RWPE2 (cell line): ENCODE measurements at regions not wholly inside any gene's neighbourhood (a gene's known extent, or its start where the extent isn't known, plus 50 kb on each side); places are given as distances from the start of the nearest gene placed in this dataset.

Source experiments
- ATAC-seq: fragments of 200-7000 bp; cut with Tn5 transposase; 3 replicates; pipeline ENCODE4 v1.9.1; 2021; ENCODE audit warnings: low read depth
- DNase-seq: peaks from one replicate; pipeline ENCODE4 v3.0.0-alpha.2; 2020; ENCODE audit warnings: low spot score
- H3K27ac ChIP-seq: fragments of 450-650 bp; 2 replicates; pipeline ENCODE4 v1.5.1; 2017; ENCODE audit warnings: mild to moderate bottlenecking; ENCODE audit not compliant: poor library complexity, severe bottlenecking
- H3K27me3 ChIP-seq: fragments of 250-450 bp; sonication (Bioruptor Pico); 2 replicates; pipeline ENCODE4 v1.5.1; 2021; ENCODE audit warnings: mild to moderate bottlenecking, moderate library complexity; ENCODE audit not compliant: insufficient read depth, poor library complexity, severe bottlenecking
- H3K36me3 ChIP-seq: fragments of 250-450 bp; sonication (Bioruptor Pico); 2 replicates; pipeline ENCODE4 v1.5.1; 2020; ENCODE audit warnings: low read depth, mild to moderate bottlenecking, moderate library complexity
- H3K4me1 ChIP-seq: fragments of 250-450 bp; sonication (Bioruptor Pico); 2 replicates; pipeline ENCODE4 v1.5.1; 2021; ENCODE audit warnings: mild to moderate bottlenecking, moderate library complexity; ENCODE audit not compliant: insufficient read depth, poor library complexity, severe bottlenecking
- H3K4me3 ChIP-seq: fragments of 250-450 bp; sonication (Bioruptor Pico); 2 replicates; pipeline ENCODE4 v1.5.1; 2021; ENCODE audit warnings: mild to moderate bottlenecking, moderate library complexity; ENCODE audit not compliant: severe bottlenecking
- H3K9me3 ChIP-seq: fragments of 250-450 bp; sonication (Bioruptor Pico); 2 replicates; pipeline ENCODE4 v1.5.1; 2021; ENCODE audit warnings: mild to moderate bottlenecking, moderate library complexity; ENCODE audit not compliant: severe bottlenecking
- TF ChIP-seq, protein P1 (sequence below): fragments of 450-650 bp; IDR thresholded peaks from one replicate; pipeline ENCODE4 v1.5.1; 2017; ENCODE audit warnings: mild to moderate bottlenecking, moderate library complexity; ENCODE audit not compliant: poor library complexity, severe bottlenecking

DNA sequence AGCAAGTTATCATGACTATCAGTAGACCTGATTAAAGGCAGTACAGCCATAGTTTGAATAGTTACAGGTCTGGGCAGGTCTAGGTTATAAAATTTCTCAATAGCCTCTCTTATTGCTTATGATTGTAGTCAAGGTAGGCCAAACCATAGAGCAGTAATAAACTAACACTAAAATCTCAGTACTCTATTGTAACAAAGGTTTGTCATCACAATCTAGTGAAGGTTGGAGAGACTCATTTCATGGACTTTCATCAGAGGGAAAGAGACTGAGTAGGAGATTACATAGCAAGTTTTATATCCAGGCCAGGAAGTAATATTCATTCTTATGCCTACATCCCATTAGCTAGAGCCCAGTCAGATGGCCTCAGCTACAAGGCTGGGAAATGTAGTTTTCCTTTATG is 141.0 kb downstream of the ASB9 start:
- Histone ChIP-seq H3K4me3 (no peak overlapping the region), H3K27ac (no peak overlapping the region), H3K36me3 (no peaks in the 10 kb centered on the region), H3K27me3 (no peaks in the 10 kb centered on the region), H3K9me3 (no peaks in the 10 kb centered on the region), H3K4me1 (no peaks in the 10 kb centered on the region)
- TF ChIP-seq, protein P1, sequence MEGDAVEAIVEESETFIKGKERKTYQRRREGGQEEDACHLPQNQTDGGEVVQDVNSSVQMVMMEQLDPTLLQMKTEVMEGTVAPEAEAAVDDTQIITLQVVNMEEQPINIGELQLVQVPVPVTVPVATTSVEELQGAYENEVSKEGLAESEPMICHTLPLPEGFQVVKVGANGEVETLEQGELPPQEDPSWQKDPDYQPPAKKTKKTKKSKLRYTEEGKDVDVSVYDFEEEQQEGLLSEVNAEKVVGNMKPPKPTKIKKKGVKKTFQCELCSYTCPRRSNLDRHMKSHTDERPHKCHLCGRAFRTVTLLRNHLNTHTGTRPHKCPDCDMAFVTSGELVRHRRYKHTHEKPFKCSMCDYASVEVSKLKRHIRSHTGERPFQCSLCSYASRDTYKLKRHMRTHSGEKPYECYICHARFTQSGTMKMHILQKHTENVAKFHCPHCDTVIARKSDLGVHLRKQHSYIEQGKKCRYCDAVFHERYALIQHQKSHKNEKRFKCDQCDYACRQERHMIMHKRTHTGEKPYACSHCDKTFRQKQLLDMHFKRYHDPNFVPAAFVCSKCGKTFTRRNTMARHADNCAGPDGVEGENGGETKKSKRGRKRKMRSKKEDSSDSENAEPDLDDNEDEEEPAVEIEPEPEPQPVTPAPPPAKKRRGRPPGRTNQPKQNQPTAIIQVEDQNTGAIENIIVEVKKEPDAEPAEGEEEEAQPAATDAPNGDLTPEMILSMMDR = no peak
- DNase-seq (no peak), ATAC-seq (no peak)

DNA sequence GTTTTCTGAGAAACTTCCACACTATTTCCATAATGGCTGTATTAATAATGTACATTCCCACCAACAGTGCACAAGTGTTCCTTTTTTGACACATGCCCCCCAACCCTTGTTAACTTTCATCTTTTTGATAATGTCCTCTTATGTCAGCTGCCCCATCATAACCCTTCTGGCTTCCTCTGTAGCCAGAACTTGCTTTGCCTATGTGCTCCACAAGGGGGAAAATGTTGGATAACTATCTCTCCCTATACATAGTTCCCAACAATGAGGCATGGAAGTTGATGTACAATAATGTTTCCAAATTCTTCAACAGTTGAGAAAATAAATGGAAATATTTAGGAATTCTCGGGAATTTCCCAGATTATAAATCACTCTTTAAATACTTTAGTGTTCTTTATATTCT is 142.9 kb downstream of the ASB9 start:
- no peak overlapping the region for H3K4me3 ChIP-seq
- no peaks in the 10 kb centered on the region for H3K27me3 ChIP-seq
- TF ChIP-seq, protein P1 = no peak
- ATAC-seq = no peak
- no peak overlapping the region for H3K27ac ChIP-seq
- no peaks in the 10 kb centered on the region for H3K36me3 ChIP-seq
- DNase-seq = no peak
- no peaks in the 10 kb centered on the region for H3K4me1 ChIP-seq
- H3K9me3 ChIP-seq = no peaks in the 10 kb centered on the region

DNA sequence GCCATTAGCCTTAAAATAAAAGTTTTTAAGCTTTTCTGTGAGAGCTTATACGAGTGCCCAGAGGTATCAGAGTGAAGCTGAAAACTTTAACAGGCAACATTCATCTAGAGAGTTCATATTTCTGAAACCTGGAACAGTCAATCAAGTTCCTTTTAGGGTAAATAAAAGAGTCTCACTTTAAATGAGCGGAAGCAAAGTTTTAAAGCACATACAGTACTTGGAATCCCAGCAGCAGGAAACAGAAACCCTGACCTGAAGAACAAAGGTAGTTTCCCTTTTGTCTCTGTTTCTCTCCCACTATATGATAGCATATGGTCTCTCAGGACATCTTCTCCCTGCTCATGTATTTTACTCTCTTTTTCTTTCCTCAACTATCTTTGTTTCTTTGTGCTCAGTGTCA is 153.0 kb downstream of the ASB9 start:
- TF ChIP-seq, protein P1 = no peak
- ATAC-seq (no peak), DNase-seq (no peak)
- Histone ChIP-seq H3K27me3 (no peaks in the 10 kb centered on the region), H3K4me3 (no peak overlapping the region), H3K4me1 (no peaks in the 10 kb centered on the region), H3K27ac (no peak overlapping the region), H3K36me3 (no peaks in the 10 kb centered on the region), H3K9me3 (no peaks in the 10 kb centered on the region)

DNA sequence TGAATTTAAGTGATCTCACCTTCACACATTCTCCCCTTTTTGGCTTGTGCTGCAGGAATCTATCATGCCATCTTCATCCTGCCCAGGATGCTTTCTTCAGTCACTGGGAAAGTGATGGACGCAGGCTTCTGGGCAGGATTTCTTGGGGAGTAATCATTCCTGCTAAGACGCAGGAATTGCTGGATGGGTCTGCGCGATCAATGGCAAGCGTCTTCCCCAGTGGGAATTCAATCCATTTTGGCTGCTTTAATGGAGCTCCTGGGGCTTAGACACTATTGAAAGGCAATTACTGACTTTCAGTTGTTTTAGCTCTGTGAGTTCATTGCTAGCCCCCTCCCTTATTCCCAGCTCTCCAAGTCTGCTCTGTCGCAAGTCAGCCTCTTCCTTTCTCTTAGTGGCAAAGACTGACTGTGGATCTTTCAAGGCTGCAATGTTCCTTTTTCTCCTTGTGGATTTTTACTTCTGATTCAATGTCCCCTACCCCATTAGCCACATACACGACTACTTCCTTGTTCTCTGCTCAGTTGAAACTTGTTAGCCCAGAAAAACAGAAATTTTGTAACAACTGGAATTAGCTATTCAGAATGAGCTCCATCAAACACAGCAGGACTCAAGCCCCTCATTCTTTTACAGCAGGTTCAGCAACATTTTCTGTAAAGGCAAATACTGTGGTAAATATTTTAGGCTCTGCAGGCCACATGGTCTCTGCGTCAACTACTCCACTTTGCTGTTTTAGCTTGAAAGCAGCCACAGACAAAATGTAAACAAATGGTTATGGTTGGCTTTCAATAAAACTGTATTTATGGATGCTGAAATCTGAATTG is 154.9 kb downstream of the ASB9 start:
- ATAC-seq (no peak), DNase-seq (no peak)
- TF ChIP-seq, protein P1 = no peak
- no peaks in the 10 kb centered on the region for H3K4me1 ChIP-seq
- H3K27ac ChIP-seq = no peak overlapping the region
- H3K27me3 ChIP-seq = no peaks in the 10 kb centered on the region
- no peak overlapping the region for H3K4me3 ChIP-seq
- no peaks in the 10 kb centered on the region for H3K36me3 ChIP-seq
- H3K9me3 ChIP-seq = no peaks in the 10 kb centered on the region

DNA sequence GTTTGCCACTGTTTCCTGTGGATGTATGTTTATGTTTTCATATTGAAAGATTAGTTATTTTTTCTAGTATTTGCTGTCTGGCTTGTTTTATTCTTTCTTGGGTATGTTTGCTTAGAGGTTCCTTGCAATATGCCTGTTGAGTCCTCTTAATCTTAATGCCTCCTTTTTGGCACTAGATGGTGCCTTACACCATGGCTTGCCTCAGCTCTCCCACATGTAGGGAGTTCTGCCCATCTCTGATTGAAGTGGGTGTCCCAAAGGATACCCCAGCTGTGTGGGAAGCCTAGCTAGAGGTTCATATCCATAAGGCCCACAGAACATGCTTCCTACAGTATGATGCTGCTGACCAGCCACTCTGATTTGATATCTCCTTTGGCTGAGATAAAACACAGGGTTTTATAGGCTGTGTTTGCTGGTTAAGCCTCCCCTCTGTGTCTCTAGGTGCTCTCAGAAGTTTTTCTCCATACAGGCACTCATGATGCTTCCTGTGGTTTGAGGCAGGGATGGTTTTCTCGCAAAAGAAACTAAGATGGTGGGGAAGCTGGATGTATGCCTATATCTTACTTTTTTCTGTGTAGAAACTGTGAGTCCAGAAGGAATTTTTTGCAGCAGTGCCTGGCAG is 162.4 kb downstream of the ASB9 start:
- Histone ChIP-seq H3K27me3 (no peaks in the 10 kb centered on the region), H3K27ac (no peak overlapping the region), H3K9me3 (no peaks in the 10 kb centered on the region), H3K36me3 (no peaks in the 10 kb centered on the region), H3K4me1 (no peaks in the 10 kb centered on the region), H3K4me3 (no peak overlapping the region)
- TF ChIP-seq, protein P1 = no peak
- no peak for DNase-seq
- ATAC-seq = no peak
